ENCODE measurements at regions not wholly inside any gene's neighbourhood (a gene's known extent, or its start where the extent isn't known, plus 50 kb on each side); places are given as distances from the start of the nearest gene placed in this dataset.
"Not testable (repeated sequence)": the region's sequence is repeated elsewhere in the genome, so short reads cannot be mapped to it uniquely, and the experiment has no call there.

DNA sequence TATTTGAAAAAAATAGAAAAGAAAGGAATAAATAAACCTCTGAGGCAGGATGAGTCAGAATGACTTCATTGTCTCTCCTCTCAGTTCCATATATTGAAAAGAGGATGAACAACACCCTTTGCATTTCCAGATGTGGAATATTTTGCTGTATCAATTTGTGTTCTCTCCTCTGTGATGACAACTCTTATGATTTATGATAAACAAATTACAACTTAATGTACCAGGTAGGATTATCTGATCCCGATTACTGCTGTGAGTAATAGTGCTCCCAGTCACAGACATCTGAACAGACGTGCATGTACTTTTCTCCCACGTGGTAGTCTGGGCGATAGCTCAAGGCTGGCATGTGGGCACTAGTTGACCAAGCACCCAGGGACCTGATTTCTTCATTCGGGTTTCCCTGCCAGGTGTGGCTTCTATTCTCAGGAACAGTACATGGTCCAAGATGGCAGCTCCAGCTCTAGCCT is 142.1 kb upstream of the SULF2 start:
- in situ Hi-C loops (cut with HindIII; ENCODE audit: low pct_ligation_motif_present, low sequenced_read_pairs): no loop called here
- H3K4me3 ChIP-seq (ENCODE audit: low read depth, low read length): no peak overlapping the region
- H3K27ac ChIP-seq: no peak overlapping the region
- no peaks in the 10 kb centered on the region for H3K36me3 ChIP-seq (replicated peaks)
- no peak for DNase-seq
- no peak for TF ChIP-seq CTCF (IDR thresholded peaks at IDR 0.05; ENCODE audit: low read depth, low read length, missing control alignments)
- H3K27me3 ChIP-seq (replicated peaks): peaks cover 4% of the 10 kb centered on the region

DNA sequence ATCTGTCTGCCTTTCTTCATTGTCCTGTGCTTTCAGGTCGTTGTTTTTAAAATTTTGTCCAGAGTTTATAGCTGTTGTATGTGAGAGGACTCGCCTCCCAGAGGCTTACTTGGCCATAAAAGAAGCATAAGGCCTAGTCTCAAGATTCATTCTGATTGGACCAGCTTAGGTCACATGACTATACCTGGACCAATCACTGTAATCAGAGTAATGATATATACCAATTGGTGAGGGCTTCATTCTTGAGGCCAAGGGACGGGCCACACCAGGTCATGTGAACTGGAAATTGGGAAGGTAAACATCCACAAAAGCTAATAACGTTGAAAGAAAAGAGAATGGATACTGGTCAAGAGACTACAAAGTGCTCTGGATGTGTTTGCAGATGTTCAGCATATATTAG is 141.4 kb upstream of the SULF2 start:
- Histone ChIP-seq H3K27me3 (replicated peaks) (peaks cover 6% of the 10 kb centered on the region), H3K36me3 (replicated peaks) (no peaks in the 10 kb centered on the region), H3K4me3 (ENCODE audit: low read depth, low read length) (no peak overlapping the region), H3K27ac (no peak overlapping the region)
- no peak for DNase-seq
- in situ Hi-C loops (cut with HindIII; ENCODE audit: low pct_ligation_motif_present, low sequenced_read_pairs): no loop called here
- no peak for TF ChIP-seq CTCF (IDR thresholded peaks at IDR 0.05; ENCODE audit: low read depth, low read length, missing control alignments)

GRCh38 chr20:47925593-47925992 is 140.3 kb upstream of the SULF2 start:
- in situ Hi-C loops (cut with HindIII; ENCODE audit: low pct_ligation_motif_present, low sequenced_read_pairs): no loop called here
- no peak for TF ChIP-seq CTCF (IDR thresholded peaks at IDR 0.05; ENCODE audit: low read depth, low read length, missing control alignments)
- Histone ChIP-seq H3K27ac (no peak overlapping the region), H3K27me3 (replicated peaks) (peaks cover 9% of the 10 kb centered on the region), H3K4me3 (ENCODE audit: low read depth, low read length) (no peak overlapping the region), H3K36me3 (replicated peaks) (no peaks in the 10 kb centered on the region)
- DNase-seq: no peak

- peaks cover 9% of the 10 kb centered on the region for H3K27me3 ChIP-seq (replicated peaks)
- in situ Hi-C loops (cut with HindIII; ENCODE audit: low pct_ligation_motif_present, low sequenced_read_pairs): no loop called here
- no peaks in the 10 kb centered on the region for H3K36me3 ChIP-seq (replicated peaks)
- no peak overlapping the region for H3K27ac ChIP-seq
- no peak overlapping the region for H3K4me3 ChIP-seq (ENCODE audit: low read depth, low read length)
- DNase-seq: peak; percentile 24
- no peak for TF ChIP-seq CTCF (IDR thresholded peaks at IDR 0.05; ENCODE audit: low read depth, low read length, missing control alignments)
These were observed 137.0 kb upstream of the SULF2 start for GRCh38 chr20:47922269-47922668.

GRCh38 chr20:47921829-47922228 is 136.5 kb upstream of the SULF2 start:
- DNase-seq; H3K27ac ChIP-seq; in situ Hi-C loops (cut with HindIII; ENCODE audit: low pct_ligation_motif_present, low sequenced_read_pairs): not testable (repeated sequence)

GRCh38 chr20:47921408-47921807 is 136.1 kb upstream of the SULF2 start:
- Histone ChIP-seq H3K4me3 (ENCODE audit: low read depth, low read length) (no peak overlapping the region), H3K27me3 (replicated peaks) (peaks cover 9% of the 10 kb centered on the region), H3K36me3 (replicated peaks) (no peaks in the 10 kb centered on the region), H3K27ac (no peak overlapping the region)
- TF ChIP-seq CTCF (IDR thresholded peaks at IDR 0.05; ENCODE audit: low read depth, low read length, missing control alignments): no peak
- in situ Hi-C loops (cut with HindIII; ENCODE audit: low pct_ligation_motif_present, low sequenced_read_pairs): no loop called here
- no peak for DNase-seq

More at GRCh38 chr20:47921829-47922228, 136.5 kb upstream of the SULF2 start:
- not testable (repeated sequence) for H3K4me3 ChIP-seq (ENCODE audit: low read depth, low read length); H3K36me3 ChIP-seq (replicated peaks); H3K27me3 ChIP-seq (replicated peaks)

Data from brain microvascular endothelial cell (primary cell).